Neural cell (in vitro differentiated cells): ENCODE measurements at regions not wholly inside any gene's neighbourhood (a gene's known extent, or its start where the extent isn't known, plus 50 kb on each side); places are given as distances from the start of the nearest gene placed in this dataset.

Source experiments
- EZH2 ChIP-seq: fragments of 200-600, 300-800 bp; shearing (Covaris generic), sonication (generic); IDR thresholded peaks from 2 replicates; pipeline ENCODE4 v1.6.1; 2014; ENCODE audit warnings: antibody characterized with exemption, low read length, borderline replicate concordance, mild to moderate bottlenecking; ENCODE audit not compliant: insufficient read depth, poor library complexity, severe bottlenecking
- TF ChIP-seq, protein P1 (sequence below): fragments of 450-650 bp; IDR thresholded peaks from 2 replicates; pipeline ENCODE4 v1.5.1; 2014; ENCODE audit warnings: antibody characterized with exemption, mild to moderate bottlenecking, moderate library complexity; ENCODE audit not compliant: poor library complexity, severe bottlenecking

DNA sequence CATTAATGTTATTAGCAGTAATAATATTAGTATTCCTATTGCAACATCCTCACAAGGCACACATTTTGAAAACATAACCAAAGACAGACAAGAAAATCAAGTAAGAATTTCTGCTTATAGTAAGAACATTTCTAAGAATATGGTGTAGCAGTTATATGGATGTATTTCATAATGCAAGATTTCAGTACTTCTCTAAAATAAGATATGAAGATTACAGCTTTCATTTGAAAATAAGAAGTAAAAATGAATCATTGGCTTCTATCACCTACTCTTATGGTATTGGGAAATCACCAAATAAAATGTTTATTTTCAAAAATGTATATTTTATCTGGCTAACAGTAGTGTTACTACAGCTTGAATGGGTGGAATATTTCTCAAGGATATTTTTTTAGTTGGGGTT, 103.8 kb upstream of the USP25 start:
- TF ChIP-seq, protein P1, sequence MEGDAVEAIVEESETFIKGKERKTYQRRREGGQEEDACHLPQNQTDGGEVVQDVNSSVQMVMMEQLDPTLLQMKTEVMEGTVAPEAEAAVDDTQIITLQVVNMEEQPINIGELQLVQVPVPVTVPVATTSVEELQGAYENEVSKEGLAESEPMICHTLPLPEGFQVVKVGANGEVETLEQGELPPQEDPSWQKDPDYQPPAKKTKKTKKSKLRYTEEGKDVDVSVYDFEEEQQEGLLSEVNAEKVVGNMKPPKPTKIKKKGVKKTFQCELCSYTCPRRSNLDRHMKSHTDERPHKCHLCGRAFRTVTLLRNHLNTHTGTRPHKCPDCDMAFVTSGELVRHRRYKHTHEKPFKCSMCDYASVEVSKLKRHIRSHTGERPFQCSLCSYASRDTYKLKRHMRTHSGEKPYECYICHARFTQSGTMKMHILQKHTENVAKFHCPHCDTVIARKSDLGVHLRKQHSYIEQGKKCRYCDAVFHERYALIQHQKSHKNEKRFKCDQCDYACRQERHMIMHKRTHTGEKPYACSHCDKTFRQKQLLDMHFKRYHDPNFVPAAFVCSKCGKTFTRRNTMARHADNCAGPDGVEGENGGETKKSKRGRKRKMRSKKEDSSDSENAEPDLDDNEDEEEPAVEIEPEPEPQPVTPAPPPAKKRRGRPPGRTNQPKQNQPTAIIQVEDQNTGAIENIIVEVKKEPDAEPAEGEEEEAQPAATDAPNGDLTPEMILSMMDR, result no peak
- no peak for TF ChIP-seq EZH2
